HUES48 (cell line): ENCODE measurements at regions not wholly inside any gene's neighbourhood (a gene's known extent, or its start where the extent isn't known, plus 50 kb on each side); places are given as distances from the start of the nearest gene placed in this dataset.

Experiments used
- H3K27ac ChIP-seq: one replicate; pipeline ENCODE4 v1.7.0; 2013; ENCODE audit warnings: low read depth, low read length, inconsistent platforms
- H3K27me3 ChIP-seq: 2 replicates; pipeline ENCODE4 v1.6.1; 2013; ENCODE audit warnings: mild to moderate bottlenecking, low read length; ENCODE audit not compliant: control insufficient read depth, insufficient read depth
- H3K36me3 ChIP-seq: 2 replicates; pipeline ENCODE4 v1.6.1; 2013; ENCODE audit warnings: low read length; ENCODE audit not compliant: control insufficient read depth, insufficient read depth
- H3K4me1 ChIP-seq: 2 replicates; pipeline ENCODE4 v1.6.1; 2013; ENCODE audit warnings: mild to moderate bottlenecking, low read length; ENCODE audit not compliant: control insufficient read depth, insufficient read depth
- H3K4me3 ChIP-seq: 2 replicates; pipeline ENCODE4 v1.5.1; 2013; ENCODE audit warnings: mild to moderate bottlenecking, low read depth, low read length
- H3K9ac ChIP-seq: 2 replicates; pipeline ENCODE4 v1.6.1; 2013; ENCODE audit warnings: mild to moderate bottlenecking, low read depth, low read length, moderate library complexity
- H3K9me3 ChIP-seq: 2 replicates; pipeline ENCODE4 v1.6.1; 2013; ENCODE audit warnings: low read length; ENCODE audit not compliant: control insufficient read depth, insufficient read depth

- Histone ChIP-seq H3K4me3 (no peak overlapping the region), H3K4me1 (no peaks in the 10 kb centered on the region), H3K36me3 (no peaks in the 10 kb centered on the region), H3K9me3 (no peaks in the 10 kb centered on the region), H3K27ac (no peak overlapping the region), H3K9ac (no peak overlapping the region), H3K27me3 (no peaks in the 10 kb centered on the region)
These were observed 132.5 kb upstream of the ADRA1B start for GRCh38 chr5:159783726-159784247.

DNA sequence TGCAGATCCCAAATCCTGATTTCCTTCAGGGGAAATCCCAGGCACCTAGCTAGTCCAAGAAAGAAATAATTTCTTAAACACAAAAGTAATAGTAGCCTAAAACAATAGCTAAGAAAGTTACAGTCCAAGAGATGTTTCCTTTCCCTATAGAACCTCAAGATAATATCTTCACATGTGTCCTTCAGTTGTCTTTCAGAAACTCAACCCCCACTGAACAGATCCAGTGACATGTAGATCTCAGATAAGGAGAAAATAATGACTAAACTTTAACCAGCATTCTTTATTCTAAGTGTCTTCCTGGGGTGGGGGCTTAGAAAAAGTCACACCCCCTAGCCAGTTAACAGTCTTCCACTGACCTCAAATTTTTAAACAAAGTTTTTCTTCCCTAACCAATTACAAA is 131.3 kb upstream of the ADRA1B start:
- Histone ChIP-seq H3K9ac (no peak overlapping the region), H3K27ac (no peak overlapping the region), H3K9me3 (no peaks in the 10 kb centered on the region), H3K4me3 (no peak overlapping the region), H3K36me3 (no peaks in the 10 kb centered on the region), H3K27me3 (no peaks in the 10 kb centered on the region), H3K4me1 (no peaks in the 10 kb centered on the region)

- H3K36me3 ChIP-seq, result no peaks in the 10 kb centered on the region
- H3K27me3 ChIP-seq, result no peaks in the 10 kb centered on the region
- no peaks in the 10 kb centered on the region for H3K9me3 ChIP-seq
- H3K9ac ChIP-seq, result no peak overlapping the region
- H3K4me1 ChIP-seq, result no peaks in the 10 kb centered on the region
- H3K4me3 ChIP-seq, result no peak overlapping the region
- H3K27ac ChIP-seq, result no peak overlapping the region
These were observed 130.6 kb upstream of the ADRA1B start for GRCh38 chr5:159785656-159786055.

DNA sequence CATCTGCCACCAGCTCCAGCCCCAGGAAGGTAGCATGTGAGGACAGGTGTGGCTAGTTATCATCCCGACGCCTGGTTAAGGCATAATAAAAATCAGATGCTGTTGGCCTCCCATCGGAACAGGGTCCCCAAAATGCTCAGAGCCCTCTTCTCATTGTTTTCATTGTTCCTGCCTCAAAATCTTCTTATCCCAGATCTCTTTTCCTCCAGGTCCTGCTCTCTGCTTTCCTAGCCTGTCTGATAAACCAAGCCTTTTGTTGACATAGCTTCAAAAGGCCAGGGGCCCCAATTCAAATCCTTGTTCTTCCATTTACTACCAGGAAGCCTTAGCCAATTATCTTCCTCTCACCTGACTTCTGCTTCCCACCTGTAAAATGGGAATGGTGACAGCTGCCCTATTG is 130.1 kb upstream of the ADRA1B start:
- Histone ChIP-seq H3K27me3 (no peaks in the 10 kb centered on the region), H3K9me3 (no peaks in the 10 kb centered on the region), H3K36me3 (no peaks in the 10 kb centered on the region), H3K4me3 (no peak overlapping the region), H3K27ac (no peak overlapping the region), H3K4me1 (no peaks in the 10 kb centered on the region), H3K9ac (no peak overlapping the region)

GRCh38 chr5:159786901-159787691 is 129.2 kb upstream of the ADRA1B start:
- Histone ChIP-seq H3K36me3 (no peaks in the 10 kb centered on the region), H3K4me1 (no peaks in the 10 kb centered on the region), H3K9ac (no peak overlapping the region), H3K4me3 (no peak overlapping the region), H3K9me3 (no peaks in the 10 kb centered on the region), H3K27ac (no peak overlapping the region), H3K27me3 (no peaks in the 10 kb centered on the region)

GRCh38 chr5:159787837-159788236 is 128.4 kb upstream of the ADRA1B start:
- Histone ChIP-seq H3K27me3 (no peaks in the 10 kb centered on the region), H3K4me1 (no peaks in the 10 kb centered on the region), H3K4me3 (no peak overlapping the region), H3K9ac (no peak overlapping the region), H3K9me3 (no peaks in the 10 kb centered on the region), H3K27ac (no peak overlapping the region), H3K36me3 (no peaks in the 10 kb centered on the region)

DNA sequence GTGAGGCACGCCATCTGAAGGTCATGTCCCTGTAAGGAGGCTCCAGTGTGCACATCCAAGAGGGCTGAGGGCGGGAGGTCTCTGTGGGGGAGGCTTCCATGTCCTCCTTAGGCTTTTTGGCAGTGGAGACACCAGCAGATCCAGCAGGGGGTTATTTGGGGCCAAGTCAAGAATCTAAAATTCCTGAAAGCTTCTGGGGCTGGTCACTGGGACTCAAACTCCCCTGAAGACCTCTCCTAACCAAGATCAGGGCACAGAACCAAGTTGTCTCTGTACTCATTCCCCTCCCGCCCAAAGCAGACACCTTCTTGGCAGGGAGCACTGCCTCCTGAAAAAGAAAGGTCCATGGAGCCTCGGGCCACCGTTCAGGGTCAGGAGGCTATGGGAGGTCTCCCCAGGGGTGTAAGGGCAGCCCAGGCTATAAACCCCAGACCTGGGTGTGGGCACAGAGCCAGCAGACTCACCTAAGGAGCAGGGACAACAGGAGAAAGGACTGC is 127.4 kb upstream of the ADRA1B start:
- Histone ChIP-seq H3K27me3 (no peaks in the 10 kb centered on the region), H3K36me3 (no peaks in the 10 kb centered on the region), H3K27ac (no peak overlapping the region), H3K9ac (no peak overlapping the region), H3K9me3 (no peaks in the 10 kb centered on the region), H3K4me3 (no peak overlapping the region), H3K4me1 (no peaks in the 10 kb centered on the region)

DNA sequence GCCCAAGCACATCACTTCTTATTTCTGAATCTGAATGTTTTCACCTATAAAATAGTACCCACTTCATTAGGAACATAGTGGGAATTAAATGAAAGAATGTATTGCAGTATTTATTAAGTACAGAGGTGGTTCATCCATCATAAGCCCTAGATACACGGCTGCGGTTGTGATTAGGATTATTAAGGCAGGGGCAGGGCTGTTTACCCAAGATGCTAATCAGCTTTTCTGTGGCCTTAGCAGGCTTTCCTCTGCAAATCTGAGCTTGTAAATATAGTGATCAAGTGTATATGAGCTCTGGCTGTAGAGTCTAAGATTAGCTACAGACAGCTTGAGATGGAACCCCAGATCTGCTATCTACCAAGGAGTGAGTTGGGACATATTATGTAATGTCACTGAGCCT is 124.1 kb upstream of the ADRA1B start:
- Histone ChIP-seq H3K4me3 (no peak overlapping the region), H3K27ac (no peak overlapping the region), H3K9ac (no peak overlapping the region), H3K4me1 (no peaks in the 10 kb centered on the region), H3K27me3 (no peaks in the 10 kb centered on the region), H3K9me3 (no peaks in the 10 kb centered on the region), H3K36me3 (no peaks in the 10 kb centered on the region)

GRCh38 chr5:159797261-159797970 is 118.9 kb upstream of the ADRA1B start:
- H3K27ac ChIP-seq, result no peak overlapping the region
- H3K4me1 ChIP-seq, result no peaks in the 10 kb centered on the region
- no peak overlapping the region for H3K4me3 ChIP-seq
- no peak overlapping the region for H3K9ac ChIP-seq
- H3K9me3 ChIP-seq, result no peaks in the 10 kb centered on the region
- no peaks in the 10 kb centered on the region for H3K27me3 ChIP-seq
- H3K36me3 ChIP-seq, result no peaks in the 10 kb centered on the region

DNA sequence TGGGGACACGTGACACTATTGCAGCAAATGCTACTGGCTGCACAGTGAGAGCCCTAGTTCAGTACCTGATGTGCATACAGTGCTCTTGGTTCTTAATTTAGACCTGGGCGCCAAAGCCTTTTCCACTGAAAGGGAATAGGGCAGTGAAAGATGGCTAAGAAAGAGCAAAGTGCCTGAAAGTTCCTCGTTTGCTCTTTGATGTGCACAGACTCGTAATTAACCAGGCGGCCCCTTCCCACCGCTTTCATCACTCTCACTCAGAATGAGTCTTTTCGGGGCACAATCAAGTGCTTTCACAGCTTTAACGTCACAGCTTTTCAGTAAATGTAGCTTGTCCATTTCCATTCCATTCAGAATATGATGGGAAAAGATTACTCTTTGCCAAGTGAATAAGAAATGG is 116.6 kb upstream of the ADRA1B start:
- H3K27me3 ChIP-seq, result no peaks in the 10 kb centered on the region

More for the DNA sequence above, 116.6 kb upstream of the ADRA1B start:
- H3K36me3 ChIP-seq, result no peaks in the 10 kb centered on the region
- no peaks in the 10 kb centered on the region for H3K9me3 ChIP-seq
- no peaks in the 10 kb centered on the region for H3K4me1 ChIP-seq
- H3K27ac ChIP-seq, result no peak overlapping the region
- no peak overlapping the region for H3K4me3 ChIP-seq
- H3K9ac ChIP-seq, result no peak overlapping the region
